ENCODE measurements at regions not wholly inside any gene's neighbourhood (a gene's known extent, or its start where the extent isn't known, plus 50 kb on each side); places are given as distances from the start of the nearest gene placed in this dataset.
A peak's percentile ranks its signal among the peaks of the same experiment; 100 is the strongest.

DNA sequence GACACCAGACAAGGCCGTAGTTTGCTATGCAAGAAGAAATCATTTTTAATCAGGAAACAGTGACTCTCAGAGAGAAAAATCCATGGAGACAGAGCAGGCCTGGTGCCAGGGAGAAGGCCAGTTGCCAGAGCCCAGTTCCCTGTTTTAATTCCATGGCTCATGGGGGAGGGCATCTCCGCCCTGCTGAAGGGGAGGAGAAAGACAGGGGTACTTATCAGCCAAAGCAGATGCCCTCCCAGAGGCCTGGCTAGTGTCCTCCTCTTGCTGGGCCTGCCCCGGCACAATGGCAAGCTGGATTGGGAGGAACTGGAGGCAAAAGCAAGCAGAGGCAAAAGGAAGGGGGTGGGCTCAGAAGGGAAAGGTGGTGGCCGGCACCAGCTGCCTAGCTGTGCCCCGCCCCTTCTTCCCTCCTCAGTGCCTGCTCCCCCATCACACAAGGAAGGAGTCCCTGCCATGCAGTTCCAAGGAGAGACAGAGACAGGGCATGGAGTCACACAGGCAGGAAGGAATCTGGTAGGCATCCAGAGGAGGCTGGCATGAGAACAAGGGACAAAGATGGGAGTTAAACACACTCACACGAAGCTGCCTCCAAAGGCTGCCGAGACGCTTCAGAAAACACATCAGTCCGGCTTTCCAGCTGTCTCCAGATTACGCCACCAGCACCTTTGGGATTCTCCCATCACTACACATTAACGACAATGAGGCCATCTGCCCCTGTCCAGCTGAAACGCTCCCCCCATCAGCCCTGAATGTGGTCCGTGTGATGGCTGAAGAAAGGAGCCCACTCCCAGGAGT lies 591.8 kb downstream of the BUD13 start:
- H3K4me3 ChIP-seq (ENCODE audit: low read depth in 2 of 2, low read length in 1 of 2): no peak overlapping the region
- no peaks in the 10 kb centered on the region for H3K79me2 ChIP-seq (ENCODE audit: insufficient read depth)
- H3K4me1 ChIP-seq (ENCODE audit: control insufficient read depth in 1 of 2, insufficient read depth in 2 of 2, low read depth in 1 of 2, low read length in 1 of 2): peaks cover 0 to 50% of the 10 kb centered on the region in 2 experiments; a peak in 1 of 4 replicates
- no peaks in the 10 kb centered on the region for H3K9me2 ChIP-seq
- no peak overlapping the region for H2AFZ ChIP-seq (ENCODE audit: low read depth)
- H4K20me1 ChIP-seq (ENCODE audit: insufficient read depth): no peaks in the 10 kb centered on the region
- ChIA-PET POLR2A (interaction anchor here (1.1 to 2.1 kb wide), 2 partner anchors 26 to 132 kb away, joined by 3 to 6 read pairs; no protein-coding TSS in a partner anchor), CTCF (interaction anchor here (0.7 to 1.8 kb wide), 6 partner anchors 9 to 460 kb away, joined by 3 to 8 read pairs (median 6); no protein-coding TSS in a partner anchor)
- WGBS (ENCODE audit: low lambda C conversion rate): 21% methylated on average over 6 of the region's 13 CpGs
- no peaks in the 10 kb centered on the region for H3F3A ChIP-seq (replicated peaks; ENCODE audit: insufficient read depth)
- H3K4me2 ChIP-seq: no peak overlapping the region
- H3K9ac ChIP-seq: no peak overlapping the region
- no peaks in the 10 kb centered on the region for H3K27me3 ChIP-seq (ENCODE audit: insufficient read depth)
- no peaks in the 10 kb centered on the region for H3K9me3 ChIP-seq
- no peaks in the 10 kb centered on the region for H3K36me3 ChIP-seq (replicated peaks in 1 of 2; ENCODE audit: control insufficient read depth in 1 of 2, insufficient read depth in 2 of 2, low read length in 1 of 2)
- DNase-seq: peak; percentile 83
- peak overlapping the region in 1 of 2 experiments; percentile 96; a peak in 2 of 4 replicates for H3K27ac ChIP-seq (ENCODE audit: low read depth in 2 of 2, low read length in 1 of 2)
- TF ChIP-seq RFX5 (IDR thresholded peaks at IDR 0.05; ENCODE audit: low read length): peak; percentile 12; the same call in 1 of the 2 replicates
- TF ChIP-seq RXRA (IDR thresholded peaks at IDR 0.05; ENCODE audit: borderline replicate concordance, low read depth): no peak
- TF ChIP-seq RAD21 (IDR thresholded peaks at IDR 0.05; ENCODE audit: low read length): peak; percentile 35; the same call in 1 of the 2 replicates
- TF ChIP-seq EP300 (IDR thresholded peaks at IDR 0.05; ENCODE audit: borderline replicate concordance in 1 of 2, low read depth in 1 of 2, low read length in 1 of 2): peak in 1 of 2 experiments; percentile 89; a peak in 2 of 4 replicates
- TF ChIP-seq CHD2 (IDR thresholded peaks at IDR 0.05; ENCODE audit: low read length, partially characterized antibody): peak; percentile 68
- peak; percentile 44; the same call in 1 of the 2 replicates for TF ChIP-seq MXI1 (IDR thresholded peaks at IDR 0.05; ENCODE audit: low read depth, low read length)
- peak; percentile 82; the same call in 1 of the 2 replicates for TF ChIP-seq RCOR1 (IDR thresholded peaks at IDR 0.05; ENCODE audit: low read length)
- TF ChIP-seq ELF1 (IDR thresholded peaks at IDR 0.05): no peak
- TF ChIP-seq, protein P1, sequence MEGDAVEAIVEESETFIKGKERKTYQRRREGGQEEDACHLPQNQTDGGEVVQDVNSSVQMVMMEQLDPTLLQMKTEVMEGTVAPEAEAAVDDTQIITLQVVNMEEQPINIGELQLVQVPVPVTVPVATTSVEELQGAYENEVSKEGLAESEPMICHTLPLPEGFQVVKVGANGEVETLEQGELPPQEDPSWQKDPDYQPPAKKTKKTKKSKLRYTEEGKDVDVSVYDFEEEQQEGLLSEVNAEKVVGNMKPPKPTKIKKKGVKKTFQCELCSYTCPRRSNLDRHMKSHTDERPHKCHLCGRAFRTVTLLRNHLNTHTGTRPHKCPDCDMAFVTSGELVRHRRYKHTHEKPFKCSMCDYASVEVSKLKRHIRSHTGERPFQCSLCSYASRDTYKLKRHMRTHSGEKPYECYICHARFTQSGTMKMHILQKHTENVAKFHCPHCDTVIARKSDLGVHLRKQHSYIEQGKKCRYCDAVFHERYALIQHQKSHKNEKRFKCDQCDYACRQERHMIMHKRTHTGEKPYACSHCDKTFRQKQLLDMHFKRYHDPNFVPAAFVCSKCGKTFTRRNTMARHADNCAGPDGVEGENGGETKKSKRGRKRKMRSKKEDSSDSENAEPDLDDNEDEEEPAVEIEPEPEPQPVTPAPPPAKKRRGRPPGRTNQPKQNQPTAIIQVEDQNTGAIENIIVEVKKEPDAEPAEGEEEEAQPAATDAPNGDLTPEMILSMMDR (IDR thresholded peaks at IDR 0.05): no peak
- peak; percentile 79 for TF ChIP-seq GATA2 (CRISPR knock-in tag; IDR thresholded peaks at IDR 0.05)

DNA sequence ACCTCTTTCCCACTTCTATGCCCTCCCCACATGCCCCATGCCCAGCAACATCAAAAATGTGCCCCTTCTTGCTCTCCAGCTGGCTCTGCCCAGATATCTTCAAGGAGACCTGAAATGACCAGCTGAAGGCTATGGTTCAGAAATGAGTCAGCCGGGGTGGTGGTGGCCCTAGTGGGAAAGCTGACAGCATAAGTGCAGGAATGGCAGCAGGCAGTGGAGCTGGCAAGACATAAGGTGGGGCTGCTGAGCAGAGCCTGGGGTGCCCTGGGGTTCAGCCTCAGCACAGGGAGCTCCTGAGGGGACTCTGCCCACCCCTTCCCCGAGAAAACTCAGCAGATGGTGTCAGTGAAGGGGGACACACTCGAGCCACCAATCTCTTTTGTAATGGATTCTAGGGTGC lies 593.4 kb downstream of the BUD13 start:
- no peaks in the 10 kb centered on the region for H3K36me3 ChIP-seq (replicated peaks in 1 of 2; ENCODE audit: control insufficient read depth in 1 of 2, insufficient read depth in 2 of 2, low read length in 1 of 2)
- DNase-seq: no peak
- TF ChIP-seq FOXM1 (IDR thresholded peaks at IDR 0.05; ENCODE audit: low read depth) (no peak), RFX5 (IDR thresholded peaks at IDR 0.05; ENCODE audit: low read length) (no peak), REST (IDR thresholded peaks at IDR 0.05; ENCODE audit: low read depth, low read length) (no peak), EP300 (IDR thresholded peaks at IDR 0.05; ENCODE audit: borderline replicate concordance in 1 of 2, low read depth in 1 of 2, low read length in 1 of 2) (no peak), TAF1 (IDR thresholded peaks at IDR 0.05; ENCODE audit: borderline replicate concordance, low read depth, low read length) (no peak), TEAD4 (IDR thresholded peaks at IDR 0.05; ENCODE audit: borderline replicate concordance, insufficient read depth) (no peak), MXI1 (IDR thresholded peaks at IDR 0.05; ENCODE audit: low read depth, low read length) (no peak)
- H3K27me3 ChIP-seq (ENCODE audit: insufficient read depth): no peaks in the 10 kb centered on the region
- H3K4me1 ChIP-seq (ENCODE audit: control insufficient read depth in 1 of 2, insufficient read depth in 2 of 2, low read depth in 1 of 2, low read length in 1 of 2): peaks cover 0 to 55% of the 10 kb centered on the region in 2 experiments; a peak in 1 of 4 replicates
- H3K4me3 ChIP-seq (ENCODE audit: low read depth in 2 of 2, low read length in 1 of 2): no peak overlapping the region
- H3K4me2 ChIP-seq: no peak overlapping the region
- CTCF ChIA-PET: interaction anchor here (0.8 to 1.8 kb wide), 3 partner anchors 8 to 38 kb away, joined by 3 to 8 read pairs (median 4); no protein-coding TSS in a partner anchor
- WGBS (ENCODE audit: low lambda C conversion rate): 18% methylated on average over 3 of the region's 3 CpGs
- no peaks in the 10 kb centered on the region for H3F3A ChIP-seq (replicated peaks; ENCODE audit: insufficient read depth)
- POLR2A ChIA-PET: no interaction called here
- peak overlapping the region in 1 of 2 experiments; percentile 96; a peak in 2 of 4 replicates for H3K27ac ChIP-seq (ENCODE audit: low read depth in 2 of 2, low read length in 1 of 2)
- no peaks in the 10 kb centered on the region for H3K9me3 ChIP-seq
- no peaks in the 10 kb centered on the region for H3K79me2 ChIP-seq (ENCODE audit: insufficient read depth)
- H4K20me1 ChIP-seq (ENCODE audit: insufficient read depth): no peaks in the 10 kb centered on the region
- no peak overlapping the region for H2AFZ ChIP-seq (ENCODE audit: low read depth)
- no peak overlapping the region for H3K9ac ChIP-seq
- no peaks in the 10 kb centered on the region for H3K9me2 ChIP-seq

All from SK-N-SH (cell line).